Mesodermal cell (in vitro differentiated cells): ENCODE measurements at regions not wholly inside any gene's neighbourhood (a gene's known extent, or its start where the extent isn't known, plus 50 kb on each side); places are given as distances from the start of the nearest gene placed in this dataset.

ENCODE experiments used
- H3K27ac ChIP-seq: 2 replicates; pipeline ENCODE4 v1.7.0; 2013; ENCODE audit warnings: mild to moderate bottlenecking, low read depth, low read length, moderate library complexity; ENCODE audit not compliant: severe bottlenecking
- H3K36me3 ChIP-seq: 2 replicates; pipeline ENCODE4 v1.7.1; 2013; ENCODE audit warnings: mild to moderate bottlenecking, low read length, moderate library complexity; ENCODE audit not compliant: control insufficient read depth, insufficient read depth
- H3K4me1 ChIP-seq: one replicate; pipeline ENCODE4 v1.7.1; 2013; ENCODE audit warnings: mild to moderate bottlenecking, low read length; ENCODE audit not compliant: insufficient read depth, control insufficient read depth, poor library complexity, severe bottlenecking
- H3K4me3 ChIP-seq: 2 replicates; pipeline ENCODE4 v1.7.0; 2013; ENCODE audit warnings: low read length, control low read depth, mild to moderate bottlenecking; ENCODE audit not compliant: insufficient read depth, poor library complexity, severe bottlenecking; ENCODE audit errors: extremely low read depth
- H3K9me3 ChIP-seq: 2 replicates; pipeline ENCODE4 v1.7.1; 2013; ENCODE audit warnings: mild to moderate bottlenecking, low read length, moderate library complexity; ENCODE audit not compliant: control insufficient read depth
- WGBS, 2 experiments: methylation state at CpG; one replicate each; pipeline ENCODE4 v1.1.5; 2013; ENCODE audit warnings: missing lambda C conversion rate in 2 of 2; ENCODE audit not compliant: insufficient coverage in 2 of 2; 5-methylcytosine and 5-hydroxymethylcytosine counted together

DNA sequence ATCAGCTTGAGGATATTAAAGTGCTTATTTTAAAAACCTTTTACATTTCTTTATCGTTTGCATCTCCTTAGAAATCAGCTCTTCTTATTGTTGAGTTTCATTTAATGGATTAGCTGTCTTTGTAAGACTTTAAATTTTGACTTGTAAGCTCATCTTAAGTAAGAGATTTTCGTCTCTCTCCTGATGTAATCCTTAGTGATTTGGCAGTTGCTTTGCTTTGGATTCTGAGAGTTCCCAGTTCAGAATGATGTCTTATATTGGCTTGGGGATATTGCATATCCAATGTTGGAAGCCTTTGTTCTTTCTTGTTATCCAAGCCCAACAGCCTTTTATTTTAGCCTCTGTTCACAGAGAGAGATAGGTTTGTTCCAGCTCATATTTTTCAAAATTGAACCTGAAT is 212.1 kb downstream of the ARL6IP6 start:
- WGBS, 2 experiments: 71 to 80% methylated on average over 1 of the region's 2 CpGs
- no peaks in the 10 kb centered on the region for H3K9me3 ChIP-seq
- no peaks in the 10 kb centered on the region for H3K4me1 ChIP-seq
- no peaks in the 10 kb centered on the region for H3K36me3 ChIP-seq
- H3K27ac ChIP-seq: no peak overlapping the region
- H3K4me3 ChIP-seq: no peak overlapping the region

DNA sequence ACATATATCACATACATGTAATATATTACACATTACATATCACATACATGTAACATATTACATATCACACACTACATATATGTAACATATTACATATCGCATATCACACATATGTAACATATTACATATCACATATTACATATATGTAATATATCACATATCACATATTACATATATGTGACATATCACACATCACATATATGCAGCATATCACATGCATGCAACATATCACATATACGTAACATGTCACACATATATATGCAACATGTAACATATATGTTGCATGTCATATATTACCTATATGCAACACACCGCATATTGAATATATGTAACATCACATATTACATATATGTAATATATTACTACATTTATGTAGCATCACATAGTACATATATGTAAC is 211.2 kb downstream of the ARL6IP6 start:
- Histone ChIP-seq H3K36me3 (no peaks in the 10 kb centered on the region), H3K27ac (no peak overlapping the region), H3K4me1 (no peaks in the 10 kb centered on the region), H3K9me3 (no peaks in the 10 kb centered on the region), H3K4me3 (no peak overlapping the region)
- WGBS, 2 experiments: no CpG with 5 or more reads among the region's 3 CpGs

DNA sequence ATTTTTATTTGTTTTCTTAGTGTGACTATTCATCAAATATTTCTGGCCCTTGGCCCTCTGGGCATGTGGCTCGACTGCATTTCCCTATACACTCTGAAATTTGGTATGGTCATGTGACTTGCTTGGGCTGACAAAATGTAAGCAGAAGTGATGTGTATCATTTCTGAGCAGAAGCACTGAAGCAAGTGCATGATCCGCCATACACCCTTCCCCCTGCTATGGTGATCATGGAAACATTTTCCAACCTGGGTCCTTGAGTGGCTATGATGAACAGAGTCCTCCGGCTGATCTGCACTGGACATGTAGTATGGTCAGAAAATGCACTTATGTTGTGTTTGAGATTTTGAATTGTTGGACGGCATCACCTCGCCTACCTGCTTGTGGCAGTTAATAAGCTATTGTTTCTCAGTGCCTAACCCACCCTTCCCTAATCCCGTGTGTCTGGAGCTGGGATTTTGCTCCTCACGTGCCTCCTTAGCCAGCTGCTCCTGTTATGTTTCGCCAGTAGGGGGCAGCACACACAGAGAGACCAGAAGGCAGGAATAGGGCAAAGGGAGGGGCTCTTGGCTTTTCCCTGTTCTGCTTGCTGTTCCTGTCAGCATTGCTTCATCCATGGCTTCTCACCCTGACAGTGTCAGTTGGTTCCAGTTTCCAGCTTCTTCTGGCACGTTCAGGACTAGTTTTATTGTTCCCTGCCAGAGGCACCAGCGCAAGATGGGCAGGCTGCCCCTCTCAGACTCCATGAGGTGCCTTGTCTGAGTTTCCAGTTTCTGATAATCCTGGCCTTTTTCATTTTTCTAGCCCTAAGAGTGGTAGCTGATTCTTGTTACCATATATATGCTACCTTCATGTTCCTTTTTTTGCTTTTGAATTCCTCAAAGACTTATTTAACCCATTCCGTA is 207.4 kb downstream of the ARL6IP6 start:
- WGBS, 2 experiments: 36 to 53% methylated on average over 4 to 6 of the region's 11 CpGs
- Histone ChIP-seq H3K4me3 (no peak overlapping the region), H3K9me3 (no peaks in the 10 kb centered on the region), H3K4me1 (no peaks in the 10 kb centered on the region), H3K36me3 (no peaks in the 10 kb centered on the region), H3K27ac (no peak overlapping the region)

DNA sequence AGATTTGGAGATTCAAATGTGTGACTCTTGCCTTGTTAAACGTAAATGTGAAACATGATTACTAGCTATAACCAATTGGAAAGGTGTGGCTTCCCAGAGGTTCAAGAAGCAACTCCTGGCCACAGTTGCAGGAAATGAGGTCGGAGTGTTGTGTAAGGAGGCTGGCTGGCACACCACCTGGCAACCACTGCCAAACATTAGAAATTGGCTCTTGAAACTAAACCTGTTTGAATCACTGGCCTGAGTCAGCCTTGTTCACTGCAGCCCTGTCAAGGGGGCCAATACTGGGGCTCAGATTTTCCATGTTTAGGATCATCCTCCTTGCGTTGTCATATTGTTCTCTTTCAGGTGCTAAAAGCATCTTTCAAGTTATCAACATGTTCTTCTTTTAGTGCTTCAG is 206.3 kb downstream of the ARL6IP6 start:
- no peaks in the 10 kb centered on the region for H3K4me1 ChIP-seq
- no peak overlapping the region for H3K27ac ChIP-seq
- 90% methylated on average over 2 of the region's 3 CpGs for WGBS, 2 experiments
- H3K36me3 ChIP-seq: no peaks in the 10 kb centered on the region
- no peaks in the 10 kb centered on the region for H3K9me3 ChIP-seq
- H3K4me3 ChIP-seq: no peak overlapping the region

DNA sequence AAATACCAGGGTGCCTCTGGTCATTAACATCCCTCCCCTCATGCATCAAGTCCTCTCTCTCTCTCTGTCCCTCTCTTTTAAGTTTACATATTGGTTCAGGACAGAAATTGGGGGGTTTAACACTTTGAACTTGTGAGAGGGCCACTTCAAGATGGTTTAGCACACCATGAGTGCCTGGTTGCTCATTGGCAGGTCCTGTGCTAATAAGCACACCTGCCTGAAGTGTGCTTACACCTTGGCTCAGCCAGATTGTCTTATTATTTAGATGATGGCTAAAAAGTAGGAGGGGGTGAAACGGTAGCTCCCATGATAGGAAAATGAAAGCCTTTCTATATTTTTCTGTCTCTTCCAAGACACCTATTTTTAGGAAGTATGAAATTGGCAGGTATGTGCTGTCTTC is 205.8 kb downstream of the ARL6IP6 start:
- H3K9me3 ChIP-seq: no peaks in the 10 kb centered on the region
- H3K4me3 ChIP-seq: no peak overlapping the region
- no peaks in the 10 kb centered on the region for H3K4me1 ChIP-seq
- H3K36me3 ChIP-seq: no peaks in the 10 kb centered on the region
- no peak overlapping the region for H3K27ac ChIP-seq
- 100% methylated on average over 1 of the region's 1 CpG; no CpG with 5 or more reads in 1 of the 2 experiments for WGBS, 2 experiments

DNA sequence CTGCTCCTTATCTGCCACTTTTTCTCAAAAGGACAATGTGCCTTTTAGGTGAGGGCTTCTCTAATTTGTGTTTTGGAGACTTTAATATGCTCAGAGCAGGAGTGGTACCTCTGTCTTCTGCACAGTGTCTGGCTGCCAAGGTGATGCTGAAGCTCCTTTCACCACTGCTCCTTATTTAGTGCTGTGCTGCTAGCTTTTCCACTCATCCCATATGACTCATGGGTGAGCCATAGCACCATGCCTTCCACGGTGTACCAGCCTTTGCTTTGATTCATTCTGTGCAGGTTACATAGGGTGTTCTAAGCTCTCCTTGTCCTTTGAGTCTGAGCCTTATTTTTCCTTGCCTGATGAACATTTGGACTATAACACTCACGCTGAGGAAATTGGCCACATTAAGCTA is 202.4 kb downstream of the ARL6IP6 start:
- no peaks in the 10 kb centered on the region for H3K36me3 ChIP-seq
- H3K9me3 ChIP-seq: no peaks in the 10 kb centered on the region
- no peaks in the 10 kb centered on the region for H3K4me1 ChIP-seq
- 63 to 72% methylated on average over 2 of the region's 2 CpGs for WGBS, 2 experiments
- H3K27ac ChIP-seq: no peak overlapping the region
- H3K4me3 ChIP-seq: no peak overlapping the region

DNA sequence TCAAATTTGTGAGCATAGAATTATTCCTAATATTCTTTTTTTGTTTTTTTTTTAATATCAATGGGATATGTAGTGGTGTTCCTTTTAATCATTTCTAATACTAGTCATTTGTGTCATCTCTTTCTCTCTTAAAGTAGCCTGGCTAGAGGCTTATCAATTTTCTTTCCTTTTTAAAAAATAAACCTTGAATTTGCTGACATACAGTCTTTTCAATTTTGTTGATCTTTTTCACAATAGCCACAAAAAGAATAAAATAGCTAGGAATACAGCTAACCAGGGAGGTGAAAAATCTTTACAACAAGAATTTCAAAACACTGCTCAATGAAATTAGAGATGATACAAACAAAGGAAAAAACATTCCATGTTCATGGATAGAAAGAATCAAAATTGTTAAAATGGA is 192.6 kb downstream of the ARL6IP6 start:
- Histone ChIP-seq H3K27ac (no peak overlapping the region), H3K36me3 (no peaks in the 10 kb centered on the region), H3K4me3 (no peak overlapping the region)

DNA sequence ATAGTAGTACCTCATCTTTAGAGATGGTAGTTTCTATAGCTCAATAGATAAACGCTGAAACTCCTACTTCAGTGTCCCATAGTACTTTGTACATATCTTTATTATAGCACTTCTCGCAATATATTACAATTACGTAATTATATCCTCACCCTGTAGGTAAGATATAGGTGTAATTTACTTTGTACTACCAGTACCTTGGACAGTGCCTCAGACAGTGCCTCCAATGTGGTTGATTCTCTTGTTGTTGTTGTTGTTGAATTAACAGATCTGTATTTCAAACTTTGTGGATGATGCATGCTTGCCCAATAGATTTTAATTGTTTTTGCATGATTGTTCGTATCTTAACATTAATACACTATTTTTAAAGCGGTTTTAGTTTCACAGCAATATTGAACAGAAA is 188.6 kb downstream of the ARL6IP6 start:
- Histone ChIP-seq H3K27ac (no peak overlapping the region), H3K9me3 (no peaks in the 10 kb centered on the region), H3K4me1 (no peaks in the 10 kb centered on the region), H3K4me3 (no peak overlapping the region), H3K36me3 (no peaks in the 10 kb centered on the region)
- 89 to 100% methylated on average over 1 of the region's 5 CpGs for WGBS, 2 experiments

More for the DNA sequence above, 192.6 kb downstream of the ARL6IP6 start:
- Histone ChIP-seq H3K4me1 (no peaks in the 10 kb centered on the region), H3K9me3 (no peaks in the 10 kb centered on the region)

DNA sequence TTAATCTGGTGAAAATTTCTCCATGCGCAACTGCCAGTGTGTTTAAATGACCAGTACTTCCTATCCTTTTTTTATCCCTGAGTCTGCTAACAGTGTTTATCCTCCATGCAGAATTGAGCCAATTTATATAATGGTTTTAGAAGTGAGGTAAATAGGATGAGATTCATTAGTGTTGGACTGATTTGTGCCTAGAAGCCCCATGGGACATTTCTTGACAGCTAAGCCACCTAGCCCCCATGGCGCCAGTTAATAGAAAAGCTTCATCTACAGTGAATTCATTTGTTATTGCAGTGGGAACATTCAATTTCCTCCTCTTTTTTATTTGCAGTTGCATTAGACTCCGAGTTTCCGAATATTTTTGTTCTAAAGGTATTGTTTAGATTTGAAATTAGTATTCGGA is 175.6 kb downstream of the ARL6IP6 start:
- Histone ChIP-seq H3K27ac (no peak overlapping the region), H3K4me1 (no peaks in the 10 kb centered on the region), H3K9me3 (no peaks in the 10 kb centered on the region), H3K4me3 (no peak overlapping the region), H3K36me3 (no peaks in the 10 kb centered on the region)
- WGBS, 2 experiments: 80 to 100% methylated on average over 1 to 3 of the region's 5 CpGs

DNA sequence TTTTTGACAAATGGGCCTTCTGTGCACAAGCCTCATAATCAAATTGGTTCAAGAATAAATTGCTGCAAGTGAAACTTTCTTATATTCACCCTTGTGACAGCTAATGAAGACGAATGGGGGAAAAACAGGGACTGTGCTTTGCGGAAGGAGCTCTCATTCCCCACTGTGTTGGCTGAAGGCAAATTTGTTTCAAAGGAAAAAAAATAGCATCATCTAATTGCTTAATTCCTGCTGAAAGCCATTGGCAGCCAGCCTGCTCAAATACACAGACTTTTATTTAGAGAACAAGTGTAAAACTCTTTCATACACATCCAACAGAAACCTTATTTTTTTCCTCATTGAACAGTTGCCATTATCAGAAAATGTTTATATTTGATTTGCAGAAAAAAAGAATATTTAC is 172.3 kb downstream of the ARL6IP6 start:
- Histone ChIP-seq H3K36me3 (no peaks in the 10 kb centered on the region), H3K9me3 (no peaks in the 10 kb centered on the region), H3K4me1 (no peaks in the 10 kb centered on the region), H3K27ac (no peak overlapping the region), H3K4me3 (no peak overlapping the region)
- no CpG with 5 or more reads among the region's 2 CpGs for WGBS, 2 experiments

DNA sequence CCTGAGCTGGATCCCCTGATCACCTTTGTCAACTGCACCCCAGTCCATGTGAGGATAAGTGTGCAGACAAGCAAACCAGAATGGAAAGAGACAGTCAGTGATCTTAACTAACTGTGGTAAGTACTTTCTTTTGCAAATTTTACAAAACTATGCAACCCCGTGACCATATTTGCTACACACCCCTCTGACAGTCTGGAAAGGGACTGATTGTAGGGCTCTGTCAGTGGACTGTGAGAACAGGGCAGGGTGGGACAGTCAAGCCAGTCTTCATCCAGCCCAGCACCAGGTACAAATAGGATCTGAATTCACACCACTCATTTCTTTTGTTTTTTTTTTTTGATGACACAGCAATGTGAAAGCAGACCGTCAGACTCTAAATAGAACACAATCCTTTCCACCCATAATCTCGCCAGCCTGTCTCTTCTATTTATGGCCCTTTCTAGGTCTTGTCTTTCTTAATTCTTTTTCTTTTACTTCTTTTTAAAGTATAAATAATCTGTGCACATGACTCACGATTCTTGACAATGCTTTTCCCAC is 165.6 kb downstream of the ARL6IP6 start:
- no peaks in the 10 kb centered on the region for H3K36me3 ChIP-seq
- 84 to 90% methylated on average over 2 to 3 of the region's 4 CpGs for WGBS, 2 experiments
- no peak overlapping the region for H3K4me3 ChIP-seq
- H3K27ac ChIP-seq: no peak overlapping the region
- no peaks in the 10 kb centered on the region for H3K9me3 ChIP-seq
- no peaks in the 10 kb centered on the region for H3K4me1 ChIP-seq
